ENCODE measurements at regions not wholly inside any gene's neighbourhood (a gene's known extent, or its start where the extent isn't known, plus 50 kb on each side); places are given as distances from the start of the nearest gene placed in this dataset.

- DNase-seq (ENCODE audit: low spot score in 2 of 2): no peak
- H3K36me3 ChIP-seq: no peaks in the 10 kb centered on the region
- 0% methylated on average over 2 of the region's 2 CpGs for WGBS
- TF ChIP-seq EP300 (IDR thresholded peaks at IDR 0.05) (no peak), POLR2AphosphoS5 (IDR thresholded peaks at IDR 0.05) (no peak), POLR2A (IDR thresholded peaks at IDR 0.05) (no peak), CTCF (IDR thresholded peaks at IDR 0.05) (no peak)
- no peaks in the 10 kb centered on the region for H3K27me3 ChIP-seq
- H3K4me1 ChIP-seq: no peaks in the 10 kb centered on the region
- H3K9me3 ChIP-seq: no peaks in the 10 kb centered on the region
- no peak overlapping the region for H3K27ac ChIP-seq
- no peak overlapping the region for H3K4me3 ChIP-seq
These were observed 141.5 kb upstream of the PABPC4L start for GRCh38 chr4:134343081-134343480.

- TF ChIP-seq POLR2AphosphoS5 (IDR thresholded peaks at IDR 0.05): no peak
- no peak for TF ChIP-seq POLR2A (IDR thresholded peaks at IDR 0.05)
- TF ChIP-seq EP300 (IDR thresholded peaks at IDR 0.05): no peak
- no peak for TF ChIP-seq CTCF (IDR thresholded peaks at IDR 0.05)
These were observed 136.0 kb upstream of the PABPC4L start for GRCh38 chr4:134337574-134337973.

DNA sequence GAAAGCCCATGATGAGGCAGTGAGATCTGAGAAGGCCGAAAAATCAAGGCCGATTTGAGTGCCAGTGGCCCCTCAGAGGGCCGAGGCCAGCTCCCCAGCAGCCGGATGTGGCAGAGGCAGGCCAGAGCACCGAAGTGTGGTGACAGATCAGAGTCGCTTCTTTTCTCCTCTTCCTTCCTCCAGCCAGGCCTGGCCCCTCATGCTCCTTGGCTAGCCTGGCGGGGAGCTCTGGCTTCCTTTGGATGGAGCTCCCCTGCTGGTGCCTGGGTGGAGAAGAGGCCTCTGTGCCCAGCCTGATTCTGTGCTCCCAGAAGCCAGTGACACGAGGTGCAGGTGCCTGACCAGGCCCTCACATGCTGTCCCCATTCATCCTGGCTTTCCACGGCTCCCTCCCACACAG is 127.2 kb upstream of the PABPC4L start:
- Histone ChIP-seq H3K36me3 (no peaks in the 10 kb centered on the region), H3K4me3 (no peak overlapping the region), H3K9me3 (peaks cover 4% of the 10 kb centered on the region), H3K4me1 (no peaks in the 10 kb centered on the region), H3K27me3 (no peaks in the 10 kb centered on the region), H3K27ac (no peak overlapping the region)
- DNase-seq (ENCODE audit: low spot score in 2 of 2): no peak
- WGBS: 86% methylated on average over 9 of the region's 9 CpGs
- TF ChIP-seq EP300 (IDR thresholded peaks at IDR 0.05) (no peak), POLR2A (IDR thresholded peaks at IDR 0.05) (no peak), CTCF (IDR thresholded peaks at IDR 0.05) (no peak), POLR2AphosphoS5 (IDR thresholded peaks at IDR 0.05) (no peak)

More at GRCh38 chr4:134337574-134337973, 136.0 kb upstream of the PABPC4L start:
- Histone ChIP-seq H3K27me3 (no peaks in the 10 kb centered on the region), H3K4me3 (no peak overlapping the region), H3K36me3 (no peaks in the 10 kb centered on the region), H3K27ac (no peak overlapping the region), H3K9me3 (peaks cover 4% of the 10 kb centered on the region), H3K4me1 (no peaks in the 10 kb centered on the region)
- no peak for DNase-seq (ENCODE audit: low spot score in 2 of 2)
- 32% methylated on average over 1 of the region's 1 CpG for WGBS

DNA sequence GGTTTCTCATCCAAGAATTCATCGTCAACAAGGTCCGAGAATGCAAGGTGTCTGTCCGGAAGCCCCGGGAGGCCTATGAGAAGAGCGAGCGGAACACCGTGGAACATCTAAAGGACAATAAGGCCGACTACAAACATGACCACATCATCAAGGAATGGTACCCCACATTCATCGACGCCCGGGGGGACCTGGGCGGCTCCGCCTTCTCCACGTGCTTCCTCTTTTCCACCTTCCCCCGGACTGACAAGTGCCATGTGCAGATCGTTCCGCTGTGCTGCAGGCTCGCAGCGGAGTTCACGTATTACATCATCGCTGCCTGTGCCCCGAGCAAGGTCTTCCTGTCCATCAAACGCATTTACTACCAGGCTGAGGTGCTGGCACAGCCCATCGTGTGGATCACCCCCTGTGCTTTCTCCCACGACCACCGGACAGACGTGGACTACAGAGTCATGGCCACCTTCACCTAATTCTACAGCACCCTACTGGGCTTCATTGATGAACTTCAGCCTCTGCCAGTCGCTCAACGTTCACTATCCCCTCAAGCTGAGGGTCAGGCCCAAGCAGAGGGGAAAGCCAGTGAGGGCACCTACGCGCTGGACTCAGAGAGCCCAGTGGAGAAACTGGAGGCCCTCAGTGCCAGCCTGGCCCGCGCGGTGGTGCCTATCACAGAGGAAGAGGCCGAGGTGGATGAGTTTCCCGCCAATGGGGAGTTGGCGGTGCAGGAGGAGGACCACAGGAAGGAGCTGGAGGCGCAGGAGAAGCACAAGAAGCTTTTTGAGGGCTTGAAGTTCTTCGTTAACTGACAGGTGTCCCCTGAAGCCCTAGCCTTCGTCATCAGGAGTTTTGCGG is 125.9 kb upstream of the PABPC4L start:
- no peak for DNase-seq (ENCODE audit: low spot score in 2 of 2)

More for the DNA sequence above, 125.9 kb upstream of the PABPC4L start:
- H3K27me3 ChIP-seq: no peaks in the 10 kb centered on the region
- TF ChIP-seq CTCF (IDR thresholded peaks at IDR 0.05): no peak
- no peak for TF ChIP-seq EP300 (IDR thresholded peaks at IDR 0.05)
- no peak for TF ChIP-seq POLR2A (IDR thresholded peaks at IDR 0.05)
- no peak for TF ChIP-seq POLR2AphosphoS5 (IDR thresholded peaks at IDR 0.05)
- no peak overlapping the region for H3K27ac ChIP-seq
- peaks cover 4% of the 10 kb centered on the region for H3K9me3 ChIP-seq
- WGBS: 93% methylated on average over 41 of the region's 41 CpGs
- H3K4me3 ChIP-seq: no peak overlapping the region
- H3K36me3 ChIP-seq: no peaks in the 10 kb centered on the region
- no peaks in the 10 kb centered on the region for H3K4me1 ChIP-seq

Data from suprapubic skin (tissue), 4 donors.